Hypothalamus (tissue), 51 donors: ENCODE measurements at regions not wholly inside any gene's neighbourhood (a gene's known extent, or its start where the extent isn't known, plus 50 kb on each side); places are given as distances from the start of the nearest gene placed in this dataset.
"Not testable (repeated sequence)": the region's sequence is repeated elsewhere in the genome, so short reads cannot be mapped to it uniquely, and the experiment has no call there.

Experiments
- DNase-seq, 51 donors: peaks; one replicate each; lab custom pipeline; 2025; lab: John Stamatoyannopoulos, UW

- DNase-seq, result no peak
These were observed 275.2 kb downstream of the ZNF248 start for GRCh38 chr10:37582237-37582636.

DNA sequence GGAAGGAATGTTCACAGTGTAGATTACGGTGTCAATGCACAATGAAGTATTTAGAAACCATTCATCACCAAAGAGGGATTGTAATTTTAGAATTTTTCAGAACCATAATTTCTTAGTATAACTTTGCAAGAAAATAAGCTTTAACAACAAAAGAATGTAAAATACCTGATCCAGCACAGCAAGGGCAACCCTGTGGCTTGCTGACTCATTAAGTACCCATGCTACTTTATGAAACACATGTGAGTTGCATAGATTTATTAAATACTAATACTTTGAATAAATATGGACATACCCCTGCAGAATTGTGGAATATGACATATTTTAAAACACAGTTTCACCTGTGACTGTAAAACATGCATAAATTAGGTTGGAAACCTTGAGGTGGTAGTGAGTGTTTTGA, 281.3 kb downstream of the ZNF248 start:
- no peak for DNase-seq

DNA sequence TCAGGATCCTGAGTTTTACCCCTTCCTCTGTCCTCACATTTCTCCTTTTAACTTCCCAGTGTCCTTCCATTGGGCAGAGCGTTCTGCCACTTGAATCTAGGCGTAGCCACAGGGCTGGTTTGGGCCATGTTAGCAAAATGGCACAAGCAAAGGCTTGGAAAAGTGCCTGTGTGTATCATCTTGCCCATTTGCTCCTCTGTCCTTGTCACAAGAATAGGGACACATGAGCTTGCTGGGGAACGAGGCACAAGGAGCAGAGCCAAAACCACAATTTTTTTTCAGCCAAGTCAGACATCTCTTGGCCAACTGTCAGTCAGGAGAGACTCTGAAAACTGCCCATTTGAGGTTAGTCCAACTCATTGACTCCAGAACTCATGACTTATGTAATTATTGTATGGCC, 285.2 kb downstream of the ZNF248 start:
- DNase-seq, result no peak

DNA sequence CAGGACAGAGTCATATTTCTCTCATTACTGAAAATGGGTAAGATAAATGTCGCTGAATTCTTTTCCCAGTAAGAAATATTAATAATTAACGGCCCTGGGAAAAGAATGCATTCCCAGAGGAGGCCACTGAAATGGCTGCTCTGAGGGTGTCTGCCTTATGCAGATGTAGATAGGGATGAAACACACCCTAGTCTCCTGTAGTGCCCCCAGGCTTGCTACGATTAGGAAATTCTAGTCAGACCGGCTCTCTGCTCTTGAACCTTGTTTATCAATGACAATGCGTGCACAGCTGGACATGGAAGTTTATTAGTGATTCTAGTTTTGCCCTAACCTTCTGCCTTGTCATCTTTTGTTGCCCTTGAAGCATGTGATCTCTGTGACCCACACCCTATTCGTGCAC, 291.1 kb downstream of the ZNF248 start:
- DNase-seq, result no peak

- DNase-seq, result no peak
These were observed 293.7 kb downstream of the ZNF248 start for GRCh38 chr10:37563715-37564108.

DNA sequence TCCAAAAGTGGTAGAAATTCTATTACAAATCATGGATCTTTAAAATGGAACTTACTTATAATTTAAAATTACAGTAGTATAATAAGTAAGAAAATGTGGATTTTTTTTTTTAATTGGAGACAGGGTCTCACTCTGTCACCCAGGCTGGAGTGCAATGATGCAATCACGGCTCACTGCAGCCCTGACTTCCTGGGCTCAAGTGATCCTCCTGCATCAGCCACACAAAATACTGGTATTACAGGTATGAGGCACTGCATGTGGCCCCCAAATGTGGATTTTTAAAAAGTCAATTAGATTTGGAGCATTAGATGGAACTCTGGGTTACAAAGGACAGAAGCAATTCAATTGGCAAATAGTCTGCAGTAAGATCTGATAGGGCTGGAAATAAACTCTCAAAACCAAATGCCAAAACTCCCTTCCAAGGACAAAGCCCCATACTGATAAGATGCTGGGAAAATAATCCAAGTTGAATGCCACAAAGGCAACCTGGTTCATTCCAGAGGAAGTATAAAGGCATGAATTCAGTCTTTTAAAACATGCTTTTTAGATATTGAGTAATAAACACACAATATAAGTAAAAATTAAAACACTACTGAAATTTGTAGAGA, 294.2 kb downstream of the ZNF248 start:
- no peak for DNase-seq

DNA sequence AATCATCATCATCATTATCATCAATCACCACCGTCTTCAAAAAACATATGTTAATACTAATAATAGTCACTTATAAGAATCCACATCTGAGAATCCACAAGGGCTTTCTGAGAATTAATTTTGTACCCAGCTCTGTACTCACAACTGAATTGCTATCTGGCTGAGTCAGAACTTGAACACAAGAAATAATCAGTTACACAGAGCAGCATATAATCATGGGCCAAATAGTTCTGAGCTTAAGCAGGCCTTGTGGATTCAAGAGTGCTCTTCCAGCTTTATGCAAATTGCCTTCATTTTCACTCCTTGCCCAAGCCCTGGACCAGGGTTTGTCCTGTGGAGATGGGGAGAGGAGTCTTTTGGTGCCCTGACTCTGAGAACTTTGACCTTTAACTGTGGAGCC, 304.5 kb downstream of the ZNF248 start:
- no peak for DNase-seq

DNA sequence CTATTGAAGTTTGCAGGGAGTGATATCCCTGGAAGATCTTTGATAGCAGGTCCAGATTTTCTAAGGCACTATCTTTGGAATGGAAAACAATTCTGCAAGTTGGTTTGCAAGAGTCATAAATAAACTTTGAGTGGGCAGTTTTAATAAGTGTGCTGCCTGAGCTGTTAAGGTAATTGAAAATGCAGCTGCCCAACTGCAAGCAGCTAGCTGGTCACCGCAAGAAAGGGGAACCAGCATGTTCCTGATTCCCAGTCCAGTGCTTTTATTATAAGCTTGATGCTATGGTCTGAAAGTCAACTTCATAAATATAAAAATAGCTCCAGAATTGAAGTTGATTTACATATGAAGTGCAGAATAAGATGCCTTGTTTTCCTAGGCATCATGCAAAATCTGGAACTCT, 308.4 kb downstream of the ZNF248 start:
- no peak for DNase-seq

GRCh38 chr10:37535459-37536246, 321.8 kb downstream of the ZNF248 start:
- no peak for DNase-seq

- DNase-seq, result no peak
These were observed 323.2 kb downstream of the ZNF248 start for GRCh38 chr10:37534166-37534565.

GRCh38 chr10:37525410-37525809, 332.0 kb downstream of the ZNF248 start:
- DNase-seq, result not testable (repeated sequence)

- DNase-seq, result no peak
These were observed 336.9 kb downstream of the ZNF248 start for GRCh38 chr10:37520488-37520887.

GRCh38 chr10:37510520-37510919, 346.9 kb downstream of the ZNF248 start:
- DNase-seq, result not testable (repeated sequence)

GRCh38 chr10:37496061-37496460, 361.3 kb downstream of the ZNF248 start:
- no peak for DNase-seq

DNA sequence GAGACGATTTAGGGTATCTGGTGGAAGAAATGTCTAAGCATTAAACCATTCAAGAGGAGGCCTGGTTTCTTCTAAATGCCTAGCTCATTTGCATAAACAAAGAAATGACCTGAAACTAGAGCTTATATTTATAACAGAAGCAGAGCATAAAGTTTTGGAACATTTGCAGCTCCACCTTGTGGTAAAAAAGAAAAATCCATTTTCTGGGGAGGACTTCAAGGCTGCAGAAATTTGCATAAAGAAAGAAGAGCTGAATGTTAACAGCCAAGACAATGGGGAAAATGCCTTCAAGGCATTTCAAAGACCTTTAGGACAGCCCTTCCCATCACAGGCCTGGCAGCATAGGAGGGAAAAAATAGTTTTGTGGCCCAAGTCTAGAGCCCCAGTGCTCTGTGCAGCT, 362.0 kb downstream of the ZNF248 start:
- DNase-seq, result no peak

DNA sequence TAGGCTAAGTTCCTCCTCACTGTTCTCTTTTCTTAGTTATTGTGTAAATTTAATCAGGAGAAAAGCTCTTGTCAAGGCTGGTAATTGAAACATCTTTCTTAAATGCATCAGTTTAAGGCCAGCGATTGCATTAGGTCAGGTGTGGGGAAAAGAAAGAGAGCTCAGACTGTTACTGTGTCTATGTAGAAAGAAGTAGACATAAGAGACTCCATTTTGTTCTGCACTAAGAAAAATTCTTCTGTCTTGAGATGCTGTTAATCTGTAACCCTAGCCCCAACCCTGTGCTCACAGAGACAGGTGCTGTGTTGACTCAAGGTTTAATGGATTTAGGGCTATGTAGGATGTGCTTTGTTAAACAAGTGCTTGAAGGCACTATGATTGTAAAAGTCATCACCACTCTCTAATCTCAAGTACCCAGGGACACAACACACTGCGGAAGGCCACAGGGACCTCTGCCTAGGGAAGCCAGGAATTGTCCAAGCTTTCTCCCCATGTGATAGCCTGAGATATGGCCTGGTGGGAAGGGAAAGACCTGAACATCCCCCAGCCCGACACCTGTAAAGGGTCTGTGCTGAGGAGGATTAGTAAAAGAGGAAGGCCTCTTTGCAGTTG, 364.1 kb downstream of the ZNF248 start:
- not testable (repeated sequence) for DNase-seq

GRCh38 chr10:37490266-37490665, 364.9 kb downstream of the ANKRD30A start:
- DNase-seq, result no peak

GRCh38 chr10:37489658-37490003, 364.2 kb downstream of the ANKRD30A start:
- no peak for DNase-seq

DNA sequence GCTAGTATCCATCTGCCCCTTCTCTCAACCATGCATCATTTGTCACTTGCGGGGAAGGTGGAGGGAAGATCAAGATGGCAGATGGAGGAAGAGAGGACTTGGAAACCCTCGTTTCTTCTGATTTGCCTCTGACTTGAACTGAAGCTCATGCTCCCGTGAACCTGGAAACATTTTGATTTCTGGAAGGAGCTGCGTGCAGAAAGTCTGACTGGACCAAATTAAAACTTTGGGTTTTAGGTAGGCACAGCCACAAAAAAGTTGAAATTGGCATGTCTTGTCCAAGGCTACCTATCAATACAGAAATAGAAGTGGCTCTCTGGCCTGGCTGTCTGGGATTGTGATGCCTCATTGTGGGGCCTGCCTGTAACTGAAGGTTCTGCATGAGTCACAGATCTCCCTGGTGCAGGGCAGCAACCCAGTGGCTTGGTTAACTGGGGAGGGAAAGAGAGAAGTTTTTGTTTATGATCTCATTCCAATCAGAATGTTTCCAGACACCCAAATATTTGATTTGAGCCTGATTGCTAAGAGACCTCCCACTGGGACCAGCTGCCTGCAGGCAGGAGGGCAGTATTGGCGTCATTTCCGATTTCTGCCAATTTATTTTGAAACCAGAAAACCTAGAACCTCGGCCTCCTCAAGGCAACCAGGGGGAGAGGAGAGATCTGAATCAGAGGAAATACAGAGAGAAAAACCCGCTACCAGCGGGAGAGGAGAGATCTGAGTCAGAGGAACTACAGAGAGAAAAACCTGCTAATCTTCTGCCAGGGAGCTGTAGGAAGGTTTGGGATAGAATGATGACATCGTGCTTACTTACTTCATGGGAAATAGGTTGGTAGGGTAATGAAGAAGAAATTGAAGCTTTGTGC, 363.6 kb downstream of the ANKRD30A start:
- DNase-seq, result peak in 2 of 51 donors; percentile 10 to 11

DNA sequence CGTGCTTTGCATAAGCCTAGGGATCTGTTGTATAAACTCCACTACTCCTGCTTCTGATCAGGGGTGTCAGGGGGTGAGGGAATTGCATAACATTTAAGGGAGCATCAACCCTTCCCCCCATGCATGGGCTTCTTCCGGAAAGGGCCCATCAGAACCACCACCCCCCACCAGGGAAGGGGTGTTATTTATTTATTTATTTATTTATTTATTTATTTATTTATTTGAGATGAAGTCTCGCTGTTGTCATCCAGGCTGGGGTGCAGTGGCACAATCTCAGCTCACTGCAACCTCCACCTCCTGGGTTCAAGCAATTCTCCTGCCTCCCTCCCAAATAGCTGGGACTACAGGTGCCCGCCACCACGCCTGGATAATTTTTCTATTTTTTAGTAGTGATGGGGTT, 355.2 kb downstream of the ANKRD30A start:
- not testable (repeated sequence) for DNase-seq

- no peak for DNase-seq
These were observed 354.1 kb downstream of the ANKRD30A start for GRCh38 chr10:37479469-37479868.
